NB4 (cell line): ENCODE measurements at regions not wholly inside any gene's neighbourhood (a gene's known extent, or its start where the extent isn't known, plus 50 kb on each side); places are given as distances from the start of the nearest gene placed in this dataset.

Source experiments
- CTCF ChIP-seq: IDR thresholded peaks from one replicate; pipeline ENCODE4 v1.5.1; 2012; ENCODE audit warnings: low read depth, low read length
- MYC ChIP-seq: IDR thresholded peaks from 2 replicates; pipeline ENCODE4 v1.6.1; 2011; ENCODE audit warnings: low read depth, low read length
- POLR2A ChIP-seq: IDR thresholded peaks from 2 replicates; pipeline ENCODE4 v1.6.1; 2011; ENCODE audit warnings: mild to moderate bottlenecking; ENCODE audit not compliant: insufficient read length; ENCODE audit errors: extremely low read depth

DNA sequence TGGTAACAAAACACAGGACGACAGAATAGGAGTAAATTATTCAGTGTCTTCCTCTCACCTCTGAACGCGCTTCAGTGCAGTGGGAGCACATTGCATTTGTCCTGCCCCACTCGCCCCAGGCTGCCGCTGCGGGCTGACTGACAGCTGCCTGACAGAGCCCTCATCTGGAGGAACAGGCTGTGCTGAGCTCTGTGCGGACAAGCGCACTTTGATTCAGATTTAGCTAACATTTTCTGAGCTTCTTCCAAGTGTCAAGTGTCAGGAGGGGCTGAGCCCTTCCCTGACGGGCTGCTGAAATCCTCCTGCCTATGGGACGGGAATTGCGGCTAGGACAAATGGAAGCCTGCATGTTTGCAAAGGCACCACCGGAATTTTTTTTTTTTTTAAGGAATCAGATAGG is 383.0 kb upstream of the CDH4 start:
- TF ChIP-seq POLR2A (no peak), CTCF (no peak), MYC (no peak)
